GM18519 (cell line): ENCODE measurements at regions not wholly inside any gene's neighbourhood (a gene's known extent, or its start where the extent isn't known, plus 50 kb on each side); places are given as distances from the start of the nearest gene placed in this dataset.

ENCODE experiments used
- ATAC-seq: cut with Tn5 transposase; IDR thresholded peaks from one replicate; pipeline ENCODE4 v1.9.1; 2021; ENCODE audit warnings: mild to moderate bottlenecking, moderate library complexity; ENCODE audit not compliant: unreplicated experiment, low FRiP score

GRCh38 chr22:22045571-22046335 lies 63.2 kb upstream of the TOP3B start:
- ATAC-seq: no peak

GRCh38 chr22:22044153-22044552 lies 61.6 kb upstream of the TOP3B start:
- no peak for ATAC-seq

- no peak for ATAC-seq
Measured at GRCh38 chr22:22043296-22044078, 60.9 kb upstream of the TOP3B start.

GRCh38 chr22:22042599-22043295 lies 60.2 kb upstream of the TOP3B start:
- ATAC-seq: no peak

- no peak for ATAC-seq
Measured at GRCh38 chr22:22042009-22042408, 59.4 kb upstream of the TOP3B start.

GRCh38 chr22:22040908-22041307 lies 58.3 kb upstream of the TOP3B start:
- ATAC-seq: no peak

GRCh38 chr22:22040472-22040871 lies 57.9 kb upstream of the TOP3B start:
- no peak for ATAC-seq

- no peak for ATAC-seq
Measured at GRCh38 chr22:22039286-22040074, 56.9 kb upstream of the TOP3B start.

GRCh38 chr22:22038178-22038880 lies 55.7 kb upstream of the TOP3B start:
- no peak for ATAC-seq

- no peak for ATAC-seq
Measured at GRCh38 chr22:22037740-22038139, 55.2 kb upstream of the TOP3B start.

- ATAC-seq: no peak
Measured at GRCh38 chr22:22037229-22037628, 54.6 kb upstream of the TOP3B start.

- no peak for ATAC-seq
Measured at GRCh38 chr22:22036588-22036987, 54.0 kb upstream of the TOP3B start.

- no peak for ATAC-seq
Measured at GRCh38 chr22:22035771-22036314, 53.3 kb upstream of the TOP3B start.

GRCh38 chr22:22035203-22035602 lies 52.6 kb upstream of the TOP3B start:
- no peak for ATAC-seq

- ATAC-seq: no peak
Measured at GRCh38 chr22:22034469-22035132, 52.0 kb upstream of the TOP3B start.

GRCh38 chr22:22033803-22034468 lies 51.3 kb upstream of the TOP3B start:
- no peak for ATAC-seq

- ATAC-seq: no peak
Measured at GRCh38 chr22:22032906-22033802, 50.6 kb upstream of the TOP3B start.
